HG03571 (cell line): ENCODE measurements at regions not wholly inside any gene's neighbourhood (a gene's known extent, or its start where the extent isn't known, plus 50 kb on each side); places are given as distances from the start of the nearest gene placed in this dataset.
"Not testable (repeated sequence)": the region's sequence is repeated elsewhere in the genome, so short reads cannot be mapped to it uniquely, and the experiment has no call there.

Experiments used
- ATAC-seq: cut with Tn5 transposase; IDR thresholded peaks from one replicate; pipeline ENCODE4 v1.9.1; 2021; ENCODE audit not compliant: unreplicated experiment

DNA sequence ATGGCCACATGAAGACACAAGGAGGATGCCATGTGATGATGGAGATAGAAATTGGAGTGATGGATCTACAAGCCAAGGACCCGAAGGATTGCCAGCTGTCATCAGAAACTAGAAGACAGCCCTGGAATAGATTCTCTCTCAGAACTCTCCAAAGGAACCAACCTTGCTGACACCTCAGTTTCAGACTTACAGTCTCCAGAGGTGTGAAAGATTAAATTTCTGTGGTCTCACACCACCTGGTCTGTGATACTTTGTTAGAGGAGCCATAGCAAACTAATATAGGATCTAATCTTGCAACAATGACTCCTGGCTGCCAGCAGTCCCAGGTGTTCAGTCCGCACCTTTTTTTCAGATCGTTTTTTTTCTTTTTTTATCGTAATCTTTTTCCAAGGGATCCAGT lies 647.3 kb upstream of the GHITM start:
- no peak for ATAC-seq

DNA sequence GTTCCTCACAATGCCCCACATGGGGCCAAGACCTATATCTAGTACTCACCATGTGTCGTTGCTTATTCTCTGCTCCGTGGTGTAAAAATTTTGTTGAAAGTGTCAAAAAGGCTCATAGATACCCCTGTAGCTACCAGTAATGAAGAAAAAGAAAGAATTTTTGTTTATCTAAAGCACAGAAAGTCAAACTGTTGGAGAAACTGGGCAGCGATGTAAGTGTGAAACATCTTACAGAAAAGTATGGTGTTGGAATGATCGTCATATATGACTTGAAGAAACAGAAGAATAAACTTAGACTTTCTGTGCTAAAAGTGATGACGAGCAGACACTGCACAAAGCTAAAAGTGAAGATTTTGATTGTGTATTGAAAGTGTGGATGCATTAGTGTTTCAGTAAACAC lies 626.6 kb upstream of the GHITM start:
- ATAC-seq, result no peak

DNA sequence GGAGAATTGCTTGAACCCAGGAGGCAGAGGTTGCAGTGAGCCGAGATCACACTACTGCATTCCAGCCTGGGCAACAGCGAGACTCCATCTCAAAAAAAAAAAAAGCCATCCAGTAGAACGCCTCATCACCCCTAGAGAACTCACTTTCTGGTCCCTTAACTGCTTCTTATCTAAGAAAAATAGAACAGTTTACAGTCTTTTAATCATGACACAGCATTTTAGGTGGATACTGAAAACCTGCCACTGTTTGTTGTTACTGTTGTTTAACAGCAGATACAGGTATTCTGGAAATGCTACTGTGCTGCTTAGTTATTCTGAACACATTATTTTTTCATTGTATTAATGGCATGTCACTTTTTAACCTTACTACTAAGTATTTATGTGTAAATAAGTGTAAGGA lies 624.3 kb upstream of the GHITM start:
- no peak for ATAC-seq

DNA sequence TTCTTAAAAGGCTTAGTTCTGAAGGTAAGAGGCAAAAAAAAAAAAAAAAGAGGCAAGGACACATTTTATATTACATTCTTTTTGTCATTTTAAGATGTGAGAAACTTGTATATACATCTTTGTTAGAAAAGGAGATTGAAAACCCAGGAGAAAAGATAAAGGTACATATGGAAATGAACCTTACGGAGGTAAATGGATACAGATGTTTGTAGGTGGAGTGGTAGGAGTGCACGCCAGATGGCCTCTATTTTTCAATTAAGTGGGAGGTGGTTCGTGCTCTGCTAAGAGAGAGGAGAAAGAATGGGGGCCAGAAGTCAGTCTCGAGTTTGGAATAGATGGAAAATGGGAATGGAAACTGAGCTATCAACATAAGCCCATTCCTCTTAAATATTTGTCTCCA lies 622.5 kb upstream of the GHITM start:
- no peak for ATAC-seq

DNA sequence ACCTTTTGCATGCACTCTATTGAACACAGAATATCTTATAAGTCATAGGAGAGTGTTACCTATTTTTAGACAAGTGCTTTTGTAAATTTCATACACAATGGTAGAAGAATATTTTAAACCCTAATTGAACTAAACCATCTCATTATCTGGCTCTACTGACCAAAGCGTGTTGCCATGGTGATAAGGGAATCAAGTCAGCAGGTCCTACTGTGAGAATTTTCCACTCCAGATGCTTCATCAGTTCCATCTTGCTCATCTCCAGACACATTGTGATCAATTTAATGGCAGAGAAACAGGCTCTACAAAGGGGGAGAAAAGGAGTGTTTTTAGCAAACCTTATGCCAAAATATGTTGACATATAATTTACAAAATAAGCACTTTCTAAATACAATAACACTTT lies 621.9 kb upstream of the GHITM start:
- no peak for ATAC-seq

DNA sequence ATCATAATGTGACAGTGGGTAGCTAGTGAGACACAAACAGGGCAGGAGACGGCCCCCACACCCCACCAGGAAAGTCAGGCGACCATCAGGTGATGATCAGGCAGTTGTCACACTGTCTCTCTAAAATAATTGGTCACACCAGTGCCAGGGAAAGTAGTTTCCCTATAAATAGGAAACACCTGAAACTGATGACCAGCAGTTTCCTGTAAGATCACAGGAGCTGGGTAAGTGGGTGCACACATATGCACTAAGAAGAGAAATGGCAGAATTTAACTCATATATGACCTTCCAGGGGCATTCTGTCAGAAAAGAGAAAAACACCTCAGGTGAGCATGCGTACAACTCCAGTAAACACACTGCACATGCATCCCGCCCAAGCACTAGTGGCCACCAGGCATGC lies 620.5 kb upstream of the GHITM start:
- no peak for ATAC-seq

DNA sequence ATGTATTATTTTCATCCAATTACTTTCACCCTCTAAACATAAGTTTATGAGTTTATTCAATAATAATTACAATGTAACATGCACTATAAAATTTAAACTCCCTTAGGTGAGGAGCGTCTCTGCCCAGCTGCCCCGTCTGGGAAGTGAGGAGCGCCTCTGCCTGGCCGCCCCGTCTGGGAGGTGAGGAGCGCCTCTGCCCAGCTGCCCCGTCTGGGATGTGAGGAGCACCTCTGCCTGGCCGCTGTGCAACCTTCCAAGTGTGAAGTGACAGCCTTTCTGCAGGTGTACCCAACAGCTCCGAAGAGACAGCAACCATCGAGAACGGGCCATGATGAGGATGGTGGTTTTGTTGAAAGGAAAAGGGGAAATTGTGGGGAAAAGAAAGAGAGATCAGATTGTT lies 618.9 kb upstream of the GHITM start:
- not testable (repeated sequence) for ATAC-seq

DNA sequence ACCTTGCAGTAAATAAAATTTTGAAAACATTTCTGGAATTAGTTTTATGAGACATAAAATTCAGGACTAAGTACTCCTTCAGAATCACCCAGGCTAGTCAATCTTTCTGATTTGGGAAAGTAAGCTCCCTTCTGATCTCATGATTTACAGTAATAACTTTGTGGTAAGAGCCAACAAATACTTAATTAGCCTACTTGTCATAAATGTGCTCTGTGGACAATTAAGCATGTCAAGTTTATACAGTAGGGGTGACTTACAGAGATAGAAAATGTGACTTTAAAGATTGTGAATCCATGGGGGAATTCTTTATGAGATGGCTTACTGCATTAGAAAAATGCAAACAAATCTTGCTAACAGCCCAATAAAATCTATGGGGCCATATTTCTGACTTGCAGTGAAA lies 616.9 kb upstream of the GHITM start:
- no peak for ATAC-seq

DNA sequence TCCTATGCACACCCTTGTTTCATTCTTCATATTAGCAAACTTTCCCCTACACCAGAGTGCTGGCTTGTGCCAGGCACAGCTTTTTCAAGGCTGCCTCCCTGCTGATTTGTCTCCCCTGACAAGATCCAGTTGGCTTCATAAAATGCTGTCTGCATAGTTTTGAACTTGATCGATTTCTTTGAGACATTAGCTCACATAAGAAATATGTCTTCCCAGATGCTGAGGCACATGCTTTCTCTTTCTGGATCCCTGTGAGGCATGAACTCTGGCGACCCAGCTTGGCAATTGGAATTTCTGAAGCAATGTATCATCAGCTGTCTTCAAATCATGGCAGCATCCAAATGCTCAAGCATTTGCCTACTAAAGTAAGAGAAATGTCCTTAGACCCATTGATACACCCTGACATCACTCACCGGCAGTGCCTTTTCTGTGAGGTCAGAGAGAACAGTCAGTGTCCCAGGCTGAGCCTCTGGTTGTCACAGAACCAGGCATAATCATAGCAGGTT lies 616.4 kb upstream of the GHITM start:
- no peak for ATAC-seq

DNA sequence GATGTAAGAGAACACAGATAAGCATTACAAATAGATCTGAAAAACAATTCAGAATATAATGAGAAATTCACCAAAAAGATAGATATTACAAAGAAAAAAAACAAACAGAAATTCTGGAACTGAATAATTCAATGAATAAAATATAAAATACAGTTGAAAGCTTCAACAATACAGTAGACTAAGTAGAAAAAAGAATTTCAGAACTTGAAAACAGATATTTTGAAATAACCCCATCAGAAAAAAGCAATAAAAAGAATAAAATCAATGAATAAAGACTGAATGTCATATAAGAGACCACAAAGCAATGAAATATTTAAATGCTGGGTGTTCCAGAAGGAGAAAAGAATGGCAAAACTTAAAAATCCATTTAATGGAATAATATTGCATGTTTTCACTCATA lies 611.4 kb upstream of the GHITM start:
- ATAC-seq, result no peak

DNA sequence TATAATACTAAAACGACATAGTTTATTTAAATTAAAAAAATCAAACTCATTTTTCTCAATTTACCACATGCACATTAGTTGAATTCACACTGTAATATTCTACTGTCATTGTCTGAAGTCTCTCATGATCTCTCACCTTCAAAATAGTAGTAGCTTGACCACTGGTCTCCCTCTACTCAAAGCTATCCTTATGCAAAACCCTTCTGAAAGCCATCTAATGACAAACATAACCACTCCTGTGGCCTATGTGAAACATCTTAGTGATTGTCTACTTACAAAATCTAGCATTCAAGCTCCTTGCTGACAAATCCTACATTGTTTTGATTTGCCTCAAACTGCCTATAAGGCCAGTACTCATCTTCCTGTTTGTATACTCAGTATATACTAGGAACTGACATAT lies 606.0 kb upstream of the GHITM start:
- ATAC-seq, result no peak

DNA sequence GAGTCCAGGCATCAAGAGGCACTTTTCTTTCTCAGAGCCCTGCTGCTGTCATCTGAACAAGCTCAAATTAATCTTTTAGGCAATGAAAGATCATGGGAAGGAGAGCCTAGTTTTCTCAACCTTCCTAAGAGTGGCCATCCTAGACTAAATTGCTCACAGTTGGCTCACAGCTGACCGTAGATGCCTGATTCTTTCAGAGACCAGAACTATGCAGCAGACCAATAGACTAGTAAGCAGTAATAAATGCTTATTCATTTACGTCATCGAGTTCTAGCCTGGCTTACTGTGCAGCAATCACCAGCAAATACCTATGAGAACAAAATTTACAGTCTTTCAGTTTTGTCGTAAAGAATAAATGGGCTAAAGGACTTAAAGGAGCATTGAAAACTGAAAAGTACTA lies 602.9 kb upstream of the GHITM start:
- ATAC-seq, result no peak

DNA sequence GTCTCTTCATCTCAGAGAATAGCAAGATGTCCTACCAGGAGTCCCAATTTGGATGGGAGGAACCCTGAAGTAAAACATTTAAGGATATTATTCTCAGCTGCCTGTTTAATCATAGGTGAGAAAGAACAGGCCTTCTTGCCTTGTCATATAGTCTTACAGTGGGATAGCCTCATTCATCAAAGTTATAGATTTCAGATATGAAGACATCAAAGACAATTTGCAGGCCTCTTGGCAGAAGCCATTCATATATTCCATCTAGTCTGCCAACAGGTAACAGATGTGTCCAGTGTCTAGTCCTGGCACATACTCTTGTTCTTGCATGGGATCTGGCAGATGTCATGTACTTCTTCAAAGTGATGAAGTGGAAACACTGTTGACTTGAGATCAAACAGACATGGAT lies 601.3 kb upstream of the GHITM start:
- no peak for ATAC-seq

DNA sequence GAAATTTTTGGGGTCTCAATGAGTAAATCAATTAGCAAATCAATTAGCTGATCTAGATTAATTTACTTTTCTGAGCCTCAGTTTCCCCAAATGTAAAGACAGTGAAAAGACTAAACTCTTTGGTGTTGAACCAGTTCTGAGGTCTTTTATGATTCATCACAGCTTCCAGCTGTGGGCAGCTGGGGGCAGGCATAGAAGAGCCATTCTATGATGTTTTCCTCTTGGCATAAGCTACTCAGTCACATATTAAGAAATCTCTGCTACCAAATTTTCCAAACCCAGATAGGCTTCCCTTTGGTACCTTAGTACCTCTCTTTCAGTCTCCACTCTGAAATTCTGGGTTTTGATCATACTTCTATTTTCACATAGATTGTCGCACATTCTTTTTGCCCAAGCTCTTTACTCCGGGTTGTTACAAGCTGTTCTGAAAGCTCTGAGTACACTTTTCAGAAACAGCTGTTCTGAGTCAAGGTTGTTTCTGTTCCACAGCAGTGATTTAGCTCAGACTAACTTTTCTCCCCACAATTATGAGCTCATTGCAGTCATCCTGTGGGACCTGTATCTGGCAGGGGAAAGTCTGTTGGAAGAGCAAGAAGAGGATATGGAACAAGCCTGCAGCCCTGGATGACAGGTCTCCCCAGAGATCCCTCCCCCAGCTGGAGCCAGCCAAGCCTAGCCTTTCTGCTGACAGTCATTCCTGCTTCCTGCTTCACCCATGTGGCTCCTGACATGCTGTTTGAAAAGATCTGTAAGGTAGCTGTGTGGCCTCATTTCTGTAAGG lies 599.6 kb upstream of the GHITM start:
- no peak for ATAC-seq

DNA sequence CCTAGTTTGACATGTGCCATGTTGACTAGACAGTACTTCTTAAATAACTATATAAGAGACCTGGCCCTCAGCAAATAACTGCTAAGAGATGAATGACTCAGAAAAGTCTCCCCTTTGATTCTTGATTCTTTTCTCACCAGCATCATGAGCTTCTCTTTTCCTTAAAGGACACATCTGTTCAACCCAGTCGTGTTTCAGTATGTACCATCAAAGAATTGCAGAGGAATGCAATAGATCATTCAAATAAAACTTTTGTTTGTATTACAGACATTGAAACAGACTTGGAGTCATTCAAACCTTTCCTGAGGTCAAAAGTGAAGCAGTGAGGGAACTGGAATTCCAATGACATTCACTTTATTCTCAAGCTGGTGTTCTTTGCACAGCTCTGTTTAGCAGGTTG lies 598.3 kb upstream of the GHITM start:
- no peak for ATAC-seq

DNA sequence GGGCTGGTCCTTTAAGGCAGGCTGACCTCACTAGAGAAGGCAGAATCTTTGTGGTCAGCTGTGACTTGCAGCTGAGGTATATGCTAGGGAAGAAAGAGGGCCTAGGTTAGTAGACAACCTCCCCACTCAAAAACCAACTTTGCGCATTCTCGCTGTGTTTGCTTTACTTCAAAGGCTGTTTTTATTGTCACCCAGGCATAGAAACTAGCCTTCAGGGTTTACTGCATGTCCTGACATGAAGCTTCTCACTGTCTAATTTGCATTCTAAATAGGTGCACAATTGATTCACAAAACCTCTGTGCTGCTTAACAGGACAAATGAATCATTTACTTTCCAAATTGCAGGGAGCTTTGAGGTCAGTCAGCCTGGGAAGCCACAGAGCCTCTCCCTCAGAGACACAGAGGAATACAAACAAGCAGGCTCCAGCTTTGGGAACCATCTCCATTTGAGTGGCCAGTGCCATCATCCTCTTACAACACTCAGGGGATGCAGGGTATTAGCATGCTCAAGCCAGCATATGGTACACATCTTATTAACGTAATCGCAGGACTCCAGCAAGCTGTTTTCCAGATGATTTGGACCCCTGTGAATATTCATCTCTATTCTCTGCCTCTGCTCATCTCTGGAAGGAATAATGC lies 596.4 kb upstream of the GHITM start:
- ATAC-seq, result no peak

DNA sequence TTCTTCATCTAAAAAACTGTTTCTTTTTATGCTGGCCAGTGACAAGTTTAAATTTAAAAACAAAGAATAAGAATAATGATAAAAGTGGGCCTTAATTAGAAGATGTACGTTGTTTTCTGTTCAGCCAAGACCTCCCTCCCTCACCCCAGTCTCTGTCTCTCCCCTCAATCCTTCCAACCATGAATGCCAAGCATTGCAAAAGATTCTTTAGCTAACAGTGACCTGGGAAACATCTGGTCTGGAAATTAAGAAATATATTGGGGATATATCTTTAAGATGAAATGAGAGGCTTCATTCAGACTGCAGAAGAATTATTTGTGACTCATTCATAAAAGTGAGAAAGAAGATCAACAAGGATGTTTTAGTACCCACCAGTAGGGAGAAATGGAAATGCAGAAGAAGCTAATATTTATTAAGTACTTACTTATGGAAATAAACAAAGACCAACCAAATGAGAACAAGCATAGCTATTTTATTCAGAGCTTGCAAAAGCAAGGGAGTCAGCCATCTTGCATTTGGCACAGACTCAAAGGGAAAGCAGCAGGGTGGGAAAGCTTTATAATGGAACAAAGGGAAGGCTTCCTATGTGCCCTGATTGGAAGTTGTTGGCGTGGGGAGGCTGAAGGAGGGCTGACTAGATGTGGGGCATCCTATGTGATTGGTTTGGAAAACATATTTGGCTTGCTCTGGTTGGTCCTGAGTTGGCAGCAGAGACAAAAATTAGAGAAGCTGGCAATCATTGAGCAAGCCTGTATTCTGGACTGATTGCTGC lies 595.4 kb upstream of the GHITM start:
- no peak for ATAC-seq

DNA sequence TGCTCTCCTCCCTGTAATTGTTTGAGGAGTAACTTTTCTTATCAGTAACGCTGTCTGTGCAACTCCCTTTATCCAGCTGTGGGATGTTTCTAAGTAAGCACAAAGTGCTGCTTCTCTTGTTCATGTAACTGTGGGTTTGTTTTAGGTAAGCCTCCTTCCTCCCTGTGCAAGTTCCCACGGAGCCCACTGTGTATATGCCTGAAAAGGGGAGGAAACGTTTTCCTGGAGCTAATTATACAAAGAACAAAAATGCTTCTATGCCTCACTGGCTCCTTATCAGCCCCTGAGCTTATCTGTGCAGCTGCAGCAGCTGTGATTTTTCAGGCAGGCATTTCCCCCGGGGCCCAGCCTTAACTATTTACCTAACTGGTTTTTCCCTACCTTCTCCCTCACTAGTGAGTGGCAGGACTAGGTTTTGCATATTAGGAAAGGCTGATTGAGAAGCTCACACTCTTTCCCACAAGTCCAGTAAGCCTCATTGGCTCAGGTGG lies 593.4 kb upstream of the GHITM start:
- no peak for ATAC-seq

DNA sequence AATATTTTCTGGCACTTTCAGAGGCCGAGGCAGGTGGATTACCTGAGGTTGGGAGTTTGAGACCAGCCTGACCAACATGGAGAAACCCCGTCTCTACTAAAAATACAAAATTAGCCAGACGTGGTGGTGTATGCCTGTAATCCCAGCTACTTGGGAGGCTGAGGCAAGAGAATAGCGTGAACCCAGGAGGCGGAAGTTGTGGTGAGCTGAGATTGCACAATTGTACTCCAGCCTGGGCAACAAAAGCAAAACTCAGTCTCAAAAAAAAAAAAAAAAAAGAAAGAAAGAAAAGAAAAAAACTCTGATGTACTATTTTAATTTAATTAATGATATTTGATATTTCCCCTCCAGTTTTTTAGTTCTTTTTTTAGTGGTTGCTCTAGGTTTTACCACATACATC lies 588.1 kb upstream of the GHITM start:
- ATAC-seq, result not testable (repeated sequence)

DNA sequence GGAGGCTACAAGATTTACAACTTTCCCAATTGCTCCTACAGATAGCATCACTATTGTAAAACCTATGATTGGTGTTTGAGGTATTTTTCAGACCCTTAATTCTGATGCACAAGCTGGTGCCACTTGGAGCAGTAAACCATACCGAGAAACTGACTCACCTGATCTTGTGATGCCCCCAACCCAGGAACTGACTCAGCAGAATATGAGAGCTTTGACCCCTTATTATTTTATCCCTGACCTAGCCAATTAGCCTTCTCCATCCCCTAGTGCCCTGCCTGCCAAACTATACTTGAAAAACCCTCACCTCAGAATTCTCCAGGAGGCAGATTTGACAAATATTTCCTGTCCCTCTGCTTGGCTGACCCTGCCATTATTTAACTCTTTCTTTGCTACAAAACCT lies 585.9 kb upstream of the GHITM start:
- no peak for ATAC-seq

DNA sequence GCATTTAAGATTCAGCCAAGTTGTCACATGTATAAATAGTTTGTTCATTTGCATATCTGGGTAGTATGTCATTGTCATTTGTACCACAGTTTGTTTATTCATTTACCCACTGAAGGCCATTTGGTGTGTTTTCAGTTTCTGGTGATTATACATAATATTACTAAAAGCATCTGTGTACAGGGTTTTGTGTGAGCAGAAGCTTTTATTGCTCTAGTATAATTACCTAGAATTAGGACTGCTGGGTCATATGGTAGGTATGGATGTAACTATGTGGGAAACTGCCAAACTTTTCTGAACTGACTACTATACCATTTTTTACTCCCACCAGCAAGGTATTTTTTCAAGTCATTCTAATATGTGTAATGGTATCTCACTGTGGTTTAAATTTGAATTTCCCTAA lies 584.0 kb upstream of the GHITM start:
- ATAC-seq, result no peak

DNA sequence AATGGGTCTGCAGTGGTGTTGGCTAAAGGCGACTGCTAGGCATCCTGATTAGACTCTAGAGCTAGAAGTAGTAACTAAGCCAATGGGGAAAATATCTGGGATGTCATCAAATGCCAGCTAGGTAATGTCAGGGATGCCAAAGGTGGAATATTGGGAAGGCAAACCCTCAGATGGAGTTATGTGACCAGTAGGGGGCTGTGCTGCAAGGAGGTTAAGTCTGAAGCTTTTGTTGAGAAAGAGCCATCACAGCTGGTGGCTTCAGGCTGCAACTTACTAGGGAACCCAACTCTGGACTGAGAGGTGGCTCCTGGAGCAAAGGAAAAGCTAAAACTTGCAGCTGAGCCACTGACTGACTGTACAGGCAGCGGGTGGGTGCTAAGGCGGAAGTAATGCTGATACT lies 576.9 kb upstream of the GHITM start:
- no peak for ATAC-seq
